Ovary (tissue), 7 donors: ENCODE measurements at regions not wholly inside any gene's neighbourhood (a gene's known extent, or its start where the extent isn't known, plus 50 kb on each side); places are given as distances from the start of the nearest gene placed in this dataset.

Experiments used
- DNase-seq, 5 donors: peaks; one replicate each; pipeline ENCODE4 v3.0.0-alpha.2; 2019 to 2020
- H3K27ac ChIP-seq, 2 donors: fragments of 200-600 bp; one replicate each; pipeline versions ENCODE4 v1.5.1 to v1.8.0; 2019 to 2022
- H3K27me3 ChIP-seq: fragments of 200-600 bp; one replicate; pipeline ENCODE4 v1.8.0; 2022
- H3K36me3 ChIP-seq: fragments of 200-600 bp; sonication (generic); one replicate; pipeline ENCODE4 v1.5.1; 2019
- H3K4me1 ChIP-seq: one replicate; pipeline ENCODE4 v1.8.1; 2013; ENCODE audit warnings: mild to moderate bottlenecking, moderate library complexity; ENCODE audit not compliant: insufficient read depth
- H3K4me3 ChIP-seq: fragments of 200-600 bp; sonication (generic); one replicate; pipeline ENCODE4 v1.5.1; 2017
- H3K9me3 ChIP-seq, 2 donors: fragments of 200-600 bp in 1 of 2; sonication (generic) in 1 of 2; one replicate each; pipeline versions ENCODE4 v1.5.1 to v1.8.1; 2013 to 2019; ENCODE audit warnings: mild to moderate bottlenecking in 1 of 2, moderate library complexity in 1 of 2
- EP300 ChIP-seq: sonication (generic); formaldehyde crosslinking; IDR thresholded peaks from one replicate; pipeline ENCODE4 v1.6.1; 2017; ENCODE audit warnings: antibody characterized with exemption
- POLR2A ChIP-seq: fragments of 450-650 bp; IDR thresholded peaks from one replicate; pipeline ENCODE4 v1.6.1; 2017; ENCODE audit warnings: antibody characterized with exemption, mild to moderate bottlenecking, moderate library complexity
- WGBS, 3 donors: extraction: QIAGEN DNeasy Blood & Tissue Kit in 1 of 3; methylation state at CpG; one replicate each; pipeline versions ENCODE4 v1.1.5 to v1.1.7; 2013 to 2017; 5-methylcytosine and 5-hydroxymethylcytosine counted together
- intact Hi-C, 4 donors: fragments of 100-400 bp; cut with DNase I; formaldehyde crosslinking; loops; one replicate each; pipeline versions ENCODE4 v1.11.0 to v1.15.1; 2022 to 2023
- TF ChIP-seq, protein P1 (sequence below), 3 donors: fragments of 450-650 bp in 2 of 3; fragments of 200-600 bp in 1 of 3; IDR thresholded peaks; one replicate each; pipeline versions ENCODE4 v1.5.1 to v1.8.0; 2016 to 2022; ENCODE audit warnings: antibody characterized with exemption in 3 of 3, mild to moderate bottlenecking in 1 of 3
- donor health status: DM: no; HTN: no; CAD: no; lungs with moderate emphysema.
- donor health status: DM: no; HTN: no; CAD: no.
- donor health status: Bipolar disorder and iron deficiency.
- donor health status: DM: no; HTN: no; CAD: no.
- donor health status: DM: yes; HTN: yes; CAD: no.

DNA sequence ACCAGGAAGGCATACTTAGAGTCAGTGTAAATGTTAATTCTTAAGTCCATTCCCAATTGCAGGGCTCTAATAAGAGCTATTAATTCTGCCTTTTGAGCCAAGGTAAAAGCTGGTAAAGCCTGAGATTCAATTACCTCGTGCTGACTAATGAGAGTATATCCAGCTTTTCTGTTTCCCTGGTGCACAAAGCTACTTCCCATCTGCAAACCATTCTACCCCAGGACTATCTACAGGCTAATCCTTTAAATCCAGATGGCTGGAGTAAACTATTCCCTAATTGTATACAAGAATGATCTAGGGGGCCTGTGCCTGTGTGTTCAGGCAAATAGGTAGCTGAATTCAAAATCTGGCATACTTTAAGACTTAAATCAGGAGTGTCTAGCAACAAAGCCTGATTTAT is 365.0 kb downstream of the GPM6A start:
- TF ChIP-seq, protein P1, sequence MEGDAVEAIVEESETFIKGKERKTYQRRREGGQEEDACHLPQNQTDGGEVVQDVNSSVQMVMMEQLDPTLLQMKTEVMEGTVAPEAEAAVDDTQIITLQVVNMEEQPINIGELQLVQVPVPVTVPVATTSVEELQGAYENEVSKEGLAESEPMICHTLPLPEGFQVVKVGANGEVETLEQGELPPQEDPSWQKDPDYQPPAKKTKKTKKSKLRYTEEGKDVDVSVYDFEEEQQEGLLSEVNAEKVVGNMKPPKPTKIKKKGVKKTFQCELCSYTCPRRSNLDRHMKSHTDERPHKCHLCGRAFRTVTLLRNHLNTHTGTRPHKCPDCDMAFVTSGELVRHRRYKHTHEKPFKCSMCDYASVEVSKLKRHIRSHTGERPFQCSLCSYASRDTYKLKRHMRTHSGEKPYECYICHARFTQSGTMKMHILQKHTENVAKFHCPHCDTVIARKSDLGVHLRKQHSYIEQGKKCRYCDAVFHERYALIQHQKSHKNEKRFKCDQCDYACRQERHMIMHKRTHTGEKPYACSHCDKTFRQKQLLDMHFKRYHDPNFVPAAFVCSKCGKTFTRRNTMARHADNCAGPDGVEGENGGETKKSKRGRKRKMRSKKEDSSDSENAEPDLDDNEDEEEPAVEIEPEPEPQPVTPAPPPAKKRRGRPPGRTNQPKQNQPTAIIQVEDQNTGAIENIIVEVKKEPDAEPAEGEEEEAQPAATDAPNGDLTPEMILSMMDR (IDR thresholded peaks at IDR 0.05) = no peak
- no peak for TF ChIP-seq POLR2A
- no peak for TF ChIP-seq EP300
- Histone ChIP-seq H3K27ac (no peak overlapping the region), H3K36me3 (no peaks in the 10 kb centered on the region), H3K4me3 (no peak overlapping the region), H3K27me3 (no peaks in the 10 kb centered on the region), H3K4me1 (no peaks in the 10 kb centered on the region), H3K9me3 (no peaks in the 10 kb centered on the region)
- 46 to 71% (median 60%) methylated on average over 1 of the region's 1 CpG for WGBS, 3 donors
- DNase-seq = no peak
- intact Hi-C loops = no loop called here

DNA sequence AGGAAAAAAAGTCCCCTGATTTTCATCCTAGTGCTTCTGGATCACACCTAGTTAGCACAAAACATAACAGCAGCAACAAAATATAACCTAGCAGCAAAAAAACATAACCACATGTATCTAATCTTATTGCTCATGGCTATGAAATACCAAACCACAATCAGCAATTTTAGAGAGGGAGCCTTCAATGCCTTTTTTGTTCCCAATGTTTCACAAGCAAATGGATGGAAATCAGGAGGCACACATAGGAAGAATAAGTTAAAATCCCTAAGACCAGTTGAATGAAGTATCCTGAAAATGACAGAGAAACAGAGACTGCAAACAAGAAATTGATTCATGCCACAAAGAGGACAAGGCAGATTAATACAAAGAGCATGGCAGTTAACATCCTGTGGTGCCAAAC is 361.6 kb downstream of the GPM6A start:
- no peaks in the 10 kb centered on the region for H3K4me1 ChIP-seq
- no peaks in the 10 kb centered on the region for H3K27me3 ChIP-seq
- no peak for DNase-seq
- H3K9me3 ChIP-seq = no peaks in the 10 kb centered on the region
- no peak for TF ChIP-seq POLR2A
- TF ChIP-seq, protein P1 (IDR thresholded peaks at IDR 0.05) = no peak
- no peak for TF ChIP-seq EP300
- intact Hi-C loops = no loop called here
- H3K4me3 ChIP-seq = no peak overlapping the region
- no peaks in the 10 kb centered on the region for H3K36me3 ChIP-seq
- H3K27ac ChIP-seq = no peak overlapping the region

DNA sequence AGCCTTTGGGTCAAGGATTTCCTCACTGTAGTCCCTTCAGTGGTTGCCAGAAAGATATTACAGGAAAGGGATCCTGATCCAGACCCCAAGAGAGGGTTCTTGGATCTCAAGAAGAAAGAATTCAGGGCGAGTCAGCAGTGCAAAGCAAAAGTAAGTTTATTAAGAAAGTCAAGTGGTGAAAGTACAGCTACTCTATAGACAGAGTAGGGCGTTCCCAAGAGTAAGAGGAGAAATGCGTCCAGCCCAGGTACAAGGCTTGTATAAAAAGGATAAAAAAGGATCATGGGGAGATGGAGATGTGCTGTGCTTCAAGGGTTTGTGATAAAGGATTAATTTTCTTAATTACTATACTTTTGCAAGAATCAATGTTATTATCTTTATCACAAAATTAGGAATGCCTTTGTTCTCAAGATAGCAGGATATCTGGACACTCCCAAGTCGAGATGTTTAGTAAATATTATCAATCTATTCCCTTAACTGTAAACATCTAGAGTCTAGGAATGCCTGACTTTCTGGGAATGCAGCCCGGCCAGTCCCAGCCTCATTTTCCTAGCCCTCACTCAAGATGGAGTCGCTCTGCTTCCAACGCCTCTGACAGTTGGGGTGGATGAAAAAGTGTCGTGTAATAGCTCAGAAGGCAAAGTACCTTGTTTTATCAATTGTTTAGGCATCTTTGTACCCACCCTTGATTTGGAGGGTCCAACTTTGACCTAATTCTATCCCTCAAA is 360.7 kb downstream of the GPM6A start:
- Histone ChIP-seq H3K4me1 (no peaks in the 10 kb centered on the region), H3K4me3 (no peak overlapping the region), H3K36me3 (no peaks in the 10 kb centered on the region), H3K9me3 (no peaks in the 10 kb centered on the region), H3K27ac (no peak overlapping the region), H3K27me3 (no peaks in the 10 kb centered on the region)
- TF ChIP-seq POLR2A (no peak), EP300 (no peak)
- TF ChIP-seq, protein P1 (IDR thresholded peaks at IDR 0.05) = no peak
- intact Hi-C loops = no loop called here
- 73 to 82% (median 77%) methylated on average over 8 of the region's 8 CpGs for WGBS, 3 donors
- DNase-seq = no peak

DNA sequence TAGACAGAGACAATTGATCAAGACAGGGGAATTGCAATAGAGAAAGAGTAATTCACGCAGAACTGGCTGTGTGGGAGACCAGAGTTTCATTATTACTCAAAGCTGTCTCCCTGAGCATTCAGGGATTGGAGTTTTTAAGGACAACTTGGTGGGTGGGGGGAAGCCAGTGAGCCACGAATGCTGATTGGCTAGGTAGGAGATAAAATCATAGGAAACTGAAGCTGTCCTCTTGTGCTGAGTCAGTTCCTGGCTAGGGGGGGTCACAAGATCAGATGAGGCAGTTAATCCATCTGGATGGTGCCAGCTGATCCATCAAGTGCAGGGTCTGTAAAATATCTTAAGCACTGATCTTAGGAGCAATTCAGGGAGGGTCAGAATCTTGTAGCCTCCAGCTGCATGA is 358.6 kb downstream of the GPM6A start:
- intact Hi-C loops = no loop called here
- H3K4me3 ChIP-seq = no peak overlapping the region
- no peak for TF ChIP-seq POLR2A
- no peak for TF ChIP-seq EP300
- TF ChIP-seq, protein P1 (IDR thresholded peaks at IDR 0.05) = no peak
- no peak for DNase-seq
- no peaks in the 10 kb centered on the region for H3K4me1 ChIP-seq
- WGBS, 3 donors = 53 to 57% (median 56%) methylated on average over 2 of the region's 2 CpGs
- H3K36me3 ChIP-seq = no peaks in the 10 kb centered on the region
- H3K9me3 ChIP-seq = no peaks in the 10 kb centered on the region
- no peaks in the 10 kb centered on the region for H3K27me3 ChIP-seq
- H3K27ac ChIP-seq = no peak overlapping the region
